Psoas muscle (tissue), 7 donors: ENCODE measurements at regions not wholly inside any gene's neighbourhood (a gene's known extent, or its start where the extent isn't known, plus 50 kb on each side); places are given as distances from the start of the nearest gene placed in this dataset.

Experiments used
- ATAC-seq, 4 donors: fragments of 200-7000 bp; cut with Tn5 transposase; one replicate each; pipeline ENCODE4 v1.9.1; 2020; ENCODE audit warnings: moderate library complexity in 3 of 4, mild to moderate bottlenecking in 2 of 4
- DNase-seq, 2 donors: peaks; one replicate each; pipeline ENCODE4 v3.0.0-alpha.2; 2020
- H3K27ac ChIP-seq: fragments of 200-600 bp; one replicate; pipeline ENCODE4 v1.8.0; 2022
- H3K27me3 ChIP-seq, 3 donors: fragments of 200-600 bp in 1 of 3; one replicate each; pipeline versions ENCODE4 v1.6.1 to v1.8.0; 2013 to 2022; ENCODE audit warnings: low read length in 2 of 3, mild to moderate bottlenecking in 2 of 3, moderate library complexity in 1 of 3; ENCODE audit not compliant: insufficient read depth in 3 of 3
- H3K36me3 ChIP-seq, 2 donors: fragments of 200-600 bp in 1 of 2; one replicate each; pipeline versions ENCODE4 v1.6.1 to v1.8.0; 2013 to 2022; ENCODE audit warnings: low read depth in 1 of 2, mild to moderate bottlenecking in 1 of 2, moderate library complexity in 1 of 2; ENCODE audit not compliant: insufficient read depth in 1 of 2
- H3K4me1 ChIP-seq: fragments of 200-600 bp; one replicate; pipeline ENCODE4 v1.8.0; 2022
- H3K4me3 ChIP-seq: fragments of 200-600 bp; one replicate; pipeline ENCODE4 v1.8.0; 2022; ENCODE audit warnings: mild to moderate bottlenecking
- H3K9me3 ChIP-seq: fragments of 200-600 bp; one replicate; pipeline ENCODE4 v1.8.0; 2022
- WGBS, 3 donors: extraction: QIAGEN DNeasy Blood & Tissue Kit; methylation state at CpG; one replicate each; pipeline versions ENCODE4 v1.1.6 to v1.1.7; 2013; 5-methylcytosine and 5-hydroxymethylcytosine counted together
- intact Hi-C, 2 donors: fragments of 100-400 bp; cut with DNase I; formaldehyde crosslinking; loops; one replicate each; pipeline versions ENCODE4 v1.11.0 to v1.14.2; 2022
- TF ChIP-seq, protein P1 (sequence below): fragments of 200-600 bp; IDR thresholded peaks from one replicate; pipeline ENCODE4 v1.8.0; 2022; ENCODE audit warnings: antibody characterized with exemption
- donor health status: healthy with polysubstance abuse.
- donor health status: DM: no; HTN: no; CAD: no; lungs with moderate emphysema.
- donor health status: Bipolar disorder and iron deficiency.
- donor health status: healthy.
- donor health status: DM: yes; HTN: yes; CAD: no.
- donor health status: DM: no; HTN: no; CAD: no.
- donor health status: DM: yes; HTN: yes; CAD: no.

DNA sequence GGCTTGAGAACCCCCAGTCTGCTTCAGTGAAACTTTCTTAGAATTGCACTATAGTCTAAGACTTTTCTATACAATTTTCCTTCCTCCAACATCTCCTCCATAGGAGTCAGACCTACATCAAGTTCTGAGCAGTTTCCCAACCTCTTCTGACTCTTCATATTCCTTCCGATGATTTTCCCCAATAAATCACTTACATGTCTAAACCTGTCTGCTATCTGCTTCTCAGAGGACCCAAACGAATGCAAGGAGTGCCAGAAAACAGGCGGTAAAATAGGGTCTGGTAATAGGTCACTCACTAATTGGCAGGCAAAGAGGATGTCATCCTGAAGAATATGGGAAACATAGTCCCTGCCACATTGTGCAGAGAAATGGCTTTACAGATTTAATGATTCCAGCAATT lies 153.9 kb downstream of the PCDH18 start:
- no peaks in the 10 kb centered on the region for H3K36me3 ChIP-seq
- DNase-seq, result no peak
- TF ChIP-seq, protein P1, sequence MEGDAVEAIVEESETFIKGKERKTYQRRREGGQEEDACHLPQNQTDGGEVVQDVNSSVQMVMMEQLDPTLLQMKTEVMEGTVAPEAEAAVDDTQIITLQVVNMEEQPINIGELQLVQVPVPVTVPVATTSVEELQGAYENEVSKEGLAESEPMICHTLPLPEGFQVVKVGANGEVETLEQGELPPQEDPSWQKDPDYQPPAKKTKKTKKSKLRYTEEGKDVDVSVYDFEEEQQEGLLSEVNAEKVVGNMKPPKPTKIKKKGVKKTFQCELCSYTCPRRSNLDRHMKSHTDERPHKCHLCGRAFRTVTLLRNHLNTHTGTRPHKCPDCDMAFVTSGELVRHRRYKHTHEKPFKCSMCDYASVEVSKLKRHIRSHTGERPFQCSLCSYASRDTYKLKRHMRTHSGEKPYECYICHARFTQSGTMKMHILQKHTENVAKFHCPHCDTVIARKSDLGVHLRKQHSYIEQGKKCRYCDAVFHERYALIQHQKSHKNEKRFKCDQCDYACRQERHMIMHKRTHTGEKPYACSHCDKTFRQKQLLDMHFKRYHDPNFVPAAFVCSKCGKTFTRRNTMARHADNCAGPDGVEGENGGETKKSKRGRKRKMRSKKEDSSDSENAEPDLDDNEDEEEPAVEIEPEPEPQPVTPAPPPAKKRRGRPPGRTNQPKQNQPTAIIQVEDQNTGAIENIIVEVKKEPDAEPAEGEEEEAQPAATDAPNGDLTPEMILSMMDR, result no peak

DNA sequence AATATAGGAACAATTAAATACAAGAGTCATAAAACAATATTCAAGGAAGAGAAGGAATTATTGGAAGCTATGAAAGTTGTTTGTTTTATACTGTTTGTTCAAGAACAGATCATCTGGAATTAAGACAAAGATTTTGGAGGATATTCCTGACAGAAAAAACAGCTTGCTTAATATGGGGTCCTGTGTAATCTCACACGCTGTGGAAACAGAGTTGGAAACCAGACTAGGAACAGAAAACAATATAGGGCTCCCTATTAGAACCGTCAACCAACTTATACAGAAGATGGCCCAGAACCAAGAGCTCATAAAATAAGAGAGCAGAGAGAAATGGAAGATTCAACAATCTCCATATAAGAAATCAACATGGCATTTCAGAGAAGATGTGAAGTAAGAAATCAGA lies 156.0 kb downstream of the PCDH18 start:
- H3K27ac ChIP-seq, result no peak overlapping the region
- H3K4me1 ChIP-seq, result no peaks in the 10 kb centered on the region
- intact Hi-C loops, result no loop called here
- ATAC-seq, result no peak
- DNase-seq, result no peak
- 74 to 76% (median 75%) methylated on average over 2 of the region's 2 CpGs for WGBS, 3 donors
- no peaks in the 10 kb centered on the region for H3K27me3 ChIP-seq
- TF ChIP-seq, protein P1, result no peak
- H3K4me3 ChIP-seq, result no peak overlapping the region
- H3K36me3 ChIP-seq, result no peaks in the 10 kb centered on the region
- no peaks in the 10 kb centered on the region for H3K9me3 ChIP-seq

More for the DNA sequence above, 153.9 kb downstream of the PCDH18 start:
- ATAC-seq, result no peak
- Histone ChIP-seq H3K4me3 (no peak overlapping the region), H3K27ac (no peak overlapping the region), H3K9me3 (no peaks in the 10 kb centered on the region), H3K27me3 (no peaks in the 10 kb centered on the region), H3K4me1 (no peaks in the 10 kb centered on the region)
- intact Hi-C loops, result no loop called here
- 67 to 76% (median 68%) methylated on average over 3 of the region's 3 CpGs for WGBS, 3 donors

DNA sequence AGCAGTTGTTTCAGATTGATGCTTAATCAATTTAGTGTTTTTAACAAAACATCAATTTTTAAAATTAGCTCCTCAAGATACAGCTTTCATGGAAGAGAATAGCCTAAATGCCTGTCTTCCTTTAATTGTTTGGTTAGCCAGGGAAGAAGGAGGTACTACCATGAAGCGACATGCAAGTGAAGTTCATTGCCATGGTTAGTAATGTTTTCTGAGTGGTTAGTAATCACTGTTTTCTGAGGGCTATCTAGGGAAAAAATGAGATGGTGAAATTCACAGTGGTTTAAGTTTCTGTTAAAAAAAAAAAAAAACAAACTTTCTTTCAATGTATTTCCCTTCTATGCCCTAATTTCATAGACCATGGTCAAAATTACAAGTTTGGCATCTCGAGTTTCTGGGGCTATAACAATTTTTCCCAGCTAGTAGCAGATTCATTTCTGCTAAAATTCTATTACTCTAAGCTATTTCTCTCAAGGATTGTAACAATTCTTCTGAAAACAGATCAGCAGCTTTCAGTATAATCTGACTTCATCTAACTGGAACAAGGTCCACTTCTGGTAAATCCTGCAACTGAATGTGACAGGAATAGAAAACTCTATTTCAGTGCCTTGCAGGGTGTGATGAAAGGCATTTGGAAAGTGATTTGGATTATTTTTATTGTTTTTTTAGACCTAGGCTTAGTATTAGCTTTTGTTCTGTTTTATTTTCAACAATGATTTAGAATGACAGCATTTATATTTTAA lies 157.0 kb downstream of the PCDH18 start:
- Histone ChIP-seq H3K27ac (peak overlapping the region; percentile 2), H3K9me3 (no peaks in the 10 kb centered on the region), H3K4me1 (no peaks in the 10 kb centered on the region), H3K27me3 (no peaks in the 10 kb centered on the region), H3K4me3 (no peak overlapping the region), H3K36me3 (no peaks in the 10 kb centered on the region)
- intact Hi-C loops, result no loop called here
- DNase-seq, result no peak
- WGBS, 3 donors, result 48 to 57% (median 51%) methylated on average over 2 of the region's 2 CpGs
- no peak for ATAC-seq
- TF ChIP-seq, protein P1, result no peak

DNA sequence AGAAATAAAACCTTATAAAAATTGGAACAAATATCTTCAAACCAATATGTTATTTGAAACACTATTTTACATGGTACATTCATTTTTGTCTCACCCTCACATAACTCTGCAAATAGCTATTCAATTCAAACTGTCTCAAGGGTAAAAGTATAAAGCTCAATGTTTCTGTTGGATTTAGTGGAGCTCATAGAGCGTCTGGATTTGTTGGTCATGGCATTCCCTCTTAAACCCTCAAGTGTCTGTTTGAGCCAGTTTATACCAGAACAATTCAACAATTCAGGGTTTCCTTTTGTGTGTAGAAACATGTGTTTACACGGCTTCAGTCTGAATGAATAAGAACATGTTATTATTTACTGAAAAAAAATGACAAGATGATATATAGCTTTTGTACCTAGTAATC lies 161.6 kb downstream of the PCDH18 start:
- intact Hi-C loops, result no loop called here
- no peak overlapping the region for H3K4me3 ChIP-seq
- 24 to 65% (median 44%) methylated on average over 2 of the region's 2 CpGs for WGBS, 3 donors
- no peak for ATAC-seq
- H3K9me3 ChIP-seq, result no peaks in the 10 kb centered on the region
- no peak for DNase-seq
- H3K27ac ChIP-seq, result no peak overlapping the region
- H3K4me1 ChIP-seq, result no peaks in the 10 kb centered on the region
- H3K36me3 ChIP-seq, result no peaks in the 10 kb centered on the region
- TF ChIP-seq, protein P1, result no peak
- H3K27me3 ChIP-seq, result no peaks in the 10 kb centered on the region

DNA sequence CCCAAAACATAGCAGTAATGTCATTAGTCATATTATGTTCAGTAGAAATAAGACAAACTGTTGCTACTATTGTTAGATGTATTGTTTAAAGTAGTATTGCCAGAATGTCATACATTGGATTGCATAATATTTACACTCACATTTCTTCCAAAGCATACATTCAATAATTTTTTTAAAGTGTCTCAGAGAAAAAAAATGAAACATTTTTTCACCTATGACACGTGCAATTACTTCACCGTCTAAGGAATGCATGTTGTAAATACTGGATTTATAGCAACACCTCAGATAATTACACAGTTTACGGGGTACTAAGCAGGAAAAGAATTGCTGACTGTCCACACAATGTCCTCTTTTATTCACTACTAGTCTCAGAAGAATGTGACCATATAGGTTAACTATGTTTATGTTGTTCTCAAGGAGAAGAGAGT lies 162.1 kb downstream of the PCDH18 start:
- 56 to 67% (median 63%) methylated on average over 3 of the region's 3 CpGs for WGBS, 3 donors
- Histone ChIP-seq H3K4me1 (no peaks in the 10 kb centered on the region), H3K36me3 (no peaks in the 10 kb centered on the region), H3K9me3 (no peaks in the 10 kb centered on the region), H3K27ac (no peak overlapping the region), H3K27me3 (no peaks in the 10 kb centered on the region), H3K4me3 (no peak overlapping the region)
- ATAC-seq (no peak), DNase-seq (no peak)
- intact Hi-C loops, result no loop called here
- TF ChIP-seq, protein P1, result no peak
